H9 (cell line): ENCODE measurements at regions not wholly inside any gene's neighbourhood (a gene's known extent, or its start where the extent isn't known, plus 50 kb on each side); places are given as distances from the start of the nearest gene placed in this dataset.

Source experiments
- DNase-seq: peaks from one replicate; pipeline ENCODE4 v3.0.0-alpha.2; 2017
- H2AFZ ChIP-seq: one replicate; pipeline ENCODE4 v1.6.1; 2013; ENCODE audit warnings: mild to moderate bottlenecking, low read length, control low read depth, moderate library complexity
- H2AK5ac ChIP-seq: 2 replicates; pipeline ENCODE4 v1.6.1; 2013; ENCODE audit warnings: low read length, control low read depth, mixed read lengths; ENCODE audit not compliant: insufficient read length
- H2BK120ac ChIP-seq: one replicate; pipeline ENCODE4 v1.6.1; 2013; ENCODE audit warnings: low read depth, mild to moderate bottlenecking, low read length, control low read depth, inconsistent platforms; ENCODE audit not compliant: poor library complexity, severe bottlenecking
- H2BK12ac ChIP-seq: 2 replicates; pipeline ENCODE4 v1.6.1; 2013; ENCODE audit warnings: low read length, control low read depth, mixed read lengths, low read depth; ENCODE audit not compliant: insufficient read length
- H2BK15ac ChIP-seq: 2 replicates; pipeline ENCODE4 v1.6.1; 2013; ENCODE audit warnings: low read depth, low read length, control low read depth
- H2BK20ac ChIP-seq: one replicate; pipeline ENCODE4 v1.6.1; 2013; ENCODE audit warnings: low read depth, mild to moderate bottlenecking, low read length, control low read depth, inconsistent platforms; ENCODE audit not compliant: poor library complexity, severe bottlenecking
- H2BK5ac ChIP-seq: 2 replicates; pipeline ENCODE4 v1.6.1; 2013; ENCODE audit warnings: low read length, control low read depth, mixed read lengths; ENCODE audit not compliant: insufficient read length
- H3K14ac ChIP-seq: 2 replicates; pipeline ENCODE4 v1.6.1; 2013; ENCODE audit warnings: low read length, control low read depth; ENCODE audit not compliant: insufficient read depth
- H3K18ac ChIP-seq: 2 replicates; pipeline ENCODE4 v1.6.1; 2013; ENCODE audit warnings: low read depth, mild to moderate bottlenecking, mixed read lengths, low read length, control low read depth; ENCODE audit not compliant: insufficient read length
- H3K23ac ChIP-seq: 2 replicates; pipeline ENCODE4 v1.6.1; 2013; ENCODE audit warnings: low read length, control low read depth, mixed read lengths, low read depth; ENCODE audit not compliant: insufficient read length
- H3K23me2 ChIP-seq: 2 replicates; pipeline ENCODE4 v1.6.1; 2013; ENCODE audit warnings: low read depth, mild to moderate bottlenecking, mixed read lengths, low read length, control low read depth; ENCODE audit not compliant: insufficient read length, poor library complexity, severe bottlenecking
- H3K27ac ChIP-seq: 2 replicates; pipeline ENCODE4 v1.5.1; 2013; ENCODE audit warnings: low read length, control low read depth, mixed read lengths, low read depth; ENCODE audit not compliant: insufficient read length
- H3K27me3 ChIP-seq: 2 replicates; pipeline ENCODE4 v1.6.1; 2013; ENCODE audit warnings: low read length, control low read depth, inconsistent platforms; ENCODE audit not compliant: insufficient read depth
- H3K4ac ChIP-seq: 2 replicates; pipeline ENCODE4 v1.6.1; 2013; ENCODE audit warnings: low read depth, mild to moderate bottlenecking, control low read depth, inconsistent platforms, low read length, moderate library complexity
- H3K4me1 ChIP-seq: 2 replicates; pipeline ENCODE4 v1.6.1; 2013; ENCODE audit warnings: low read length, control low read depth, inconsistent platforms; ENCODE audit not compliant: insufficient read depth
- H3K4me2 ChIP-seq: 2 replicates; pipeline ENCODE4 v1.6.1; 2013; ENCODE audit warnings: low read length, control low read depth, mixed read lengths; ENCODE audit not compliant: insufficient read length, insufficient read depth
- H3K56ac ChIP-seq: 2 replicates; pipeline ENCODE4 v1.6.1; 2013; ENCODE audit warnings: low read depth, mild to moderate bottlenecking, mixed read lengths, low read length, control low read depth; ENCODE audit not compliant: insufficient read length
- H3K79me1 ChIP-seq: 2 replicates; pipeline ENCODE4 v1.6.1; 2013; ENCODE audit warnings: low read depth, mild to moderate bottlenecking, moderate library complexity, low read length, control low read depth, inconsistent platforms; ENCODE audit not compliant: insufficient read depth, poor library complexity, severe bottlenecking
- H3K79me2 ChIP-seq: 2 replicates; pipeline ENCODE4 v1.6.1; 2013; ENCODE audit warnings: low read length, control low read depth, inconsistent platforms; ENCODE audit not compliant: insufficient read depth
- H3K9ac ChIP-seq: 2 replicates; pipeline ENCODE4 v1.6.1; 2013; ENCODE audit warnings: low read length, control low read depth, mixed read lengths; ENCODE audit not compliant: insufficient read length; ENCODE audit errors: extremely low read depth
- H3K9me3 ChIP-seq: one replicate; pipeline ENCODE4 v1.6.1; 2013; ENCODE audit warnings: low read depth, low read length, inconsistent platforms; ENCODE audit not compliant: control insufficient read depth
- H3T11ph ChIP-seq: one replicate; pipeline ENCODE4 v1.6.1; 2013; ENCODE audit warnings: mild to moderate bottlenecking, low read length, control low read depth, inconsistent platforms
- H4K20me1 ChIP-seq: one replicate; pipeline ENCODE4 v1.6.1; 2013; ENCODE audit not compliant: control insufficient read depth, insufficient read length, insufficient read depth
- H4K5ac ChIP-seq: 2 replicates; pipeline ENCODE4 v1.6.1; 2013; ENCODE audit warnings: low read depth, mild to moderate bottlenecking, mixed read lengths, low read length, control low read depth; ENCODE audit not compliant: insufficient read length
- H4K8ac ChIP-seq: replicated peaks from 2 replicates; pipeline ENCODE4 v1.6.1; 2013; ENCODE audit warnings: low read length, control low read depth, mixed read lengths, low read depth; ENCODE audit not compliant: insufficient read length
- H4K91ac ChIP-seq: 2 replicates; pipeline ENCODE4 v1.6.1; 2013; ENCODE audit warnings: low read depth, mild to moderate bottlenecking, moderate library complexity, mixed read lengths, low read length, control low read depth; ENCODE audit not compliant: insufficient read length
- H3K27ac Mint-ChIP-seq, 3 experiments: 2 replicates in 2 of 3; 3 replicates in 1 of 3; pipeline ENCODE4 v1.8.0; 2020 to 2021; ENCODE audit warnings: mixed read lengths in 3 of 3, mild to moderate bottlenecking in 1 of 3, moderate library complexity in 1 of 3
- H3K27me3 Mint-ChIP-seq: 2 replicates; pipeline ENCODE4 v1.8.0; 2021; ENCODE audit warnings: low read depth, mild to moderate bottlenecking, moderate library complexity, mixed read lengths
- H3K36me3 Mint-ChIP-seq, 3 experiments: 2 replicates in 2 of 3; 3 replicates in 1 of 3; pipeline ENCODE4 v1.8.0; 2020 to 2021; ENCODE audit warnings: low read depth in 3 of 3, mixed read lengths in 3 of 3; ENCODE audit not compliant: insufficient read depth in 1 of 3
- H3K4me1 Mint-ChIP-seq, 2 experiments: 2 replicates each; pipeline ENCODE4 v1.8.0; 2020; ENCODE audit warnings: mixed read lengths in 2 of 2
- H3K4me3 Mint-ChIP-seq, 2 experiments: 2 replicates in 1 of 2; 3 replicates in 1 of 2; pipeline ENCODE4 v1.8.0; 2020 to 2021; ENCODE audit warnings: mild to moderate bottlenecking in 2 of 2, mixed read lengths in 2 of 2, moderate library complexity in 1 of 2
- H3K9me3 Mint-ChIP-seq, 2 experiments: 2 replicates in 1 of 2; 3 replicates in 1 of 2; pipeline ENCODE4 v1.8.0; 2020; ENCODE audit warnings: mild to moderate bottlenecking in 2 of 2, mixed read lengths in 2 of 2, moderate library complexity in 1 of 2
- CTCF ChIP-seq: fragments of 200-600 bp; sonication (generic); conservative IDR thresholded peaks from 3 replicates; pipeline ENCODE4 v1.8.0; 2021; ENCODE audit warnings: antibody characterized with exemption, mild to moderate bottlenecking
- WGBS: extraction: QIAGEN DNeasy Blood & Tissue Kit; methylation state at CpG from one replicate; pipeline ENCODE4 v1.1.7; 2013; ENCODE audit warnings: missing lambda C conversion rate, low lambda C conversion rate, mixed read lengths; ENCODE audit not compliant: insufficient read length; ENCODE audit errors: extremely low coverage; 5-methylcytosine and 5-hydroxymethylcytosine counted together

GRCh38 chr13:80524447-80525215, 183.7 kb upstream of the SPRY2 start:
- Histone ChIP-seq H4K20me1 (no peaks in the 10 kb centered on the region), H3K23ac (no peak overlapping the region), H3K56ac (no peak overlapping the region), H2BK12ac (no peak overlapping the region), H4K91ac (no peak overlapping the region), H2BK15ac (no peak overlapping the region), H3K79me1 (no peaks in the 10 kb centered on the region), H3T11ph (no peak overlapping the region), H2AK5ac (no peak overlapping the region), H3K9ac (no peak overlapping the region), H3K23me2 (no peaks in the 10 kb centered on the region), H3K79me2 (no peaks in the 10 kb centered on the region), H3K18ac (no peak overlapping the region), H3K14ac (no peak overlapping the region), H3K9me3 (no peaks in the 10 kb centered on the region), H3K27ac (no peak overlapping the region), H4K5ac (no peak overlapping the region), H3K27me3 (no peaks in the 10 kb centered on the region), H2BK5ac (no peak overlapping the region), H2AFZ (no peak overlapping the region), H4K8ac (no peak overlapping the region), H3K4me1 (no peaks in the 10 kb centered on the region), H2BK120ac (no peak overlapping the region), H2BK20ac (no peak overlapping the region), H3K4me2 (no peak overlapping the region), H3K4ac (no peak overlapping the region)
- DNase-seq: no peak
- H3K9me3 Mint-ChIP-seq: peaks cover 3 to 5% of the 10 kb centered on the region in 2 experiments; a peak in 1 of 5 replicates
- no peaks in the 10 kb centered on the region; a peak in 1 of 7 replicates for H3K36me3 Mint-ChIP-seq
- H3K4me3 Mint-ChIP-seq: no peak overlapping the region
- peaks cover 4 to 8% of the 10 kb centered on the region in 2 experiments; a peak in 3 of 4 replicates for H3K4me1 Mint-ChIP-seq
- TF ChIP-seq CTCF: no peak
- H3K27ac Mint-ChIP-seq: no peak overlapping the region
- WGBS: no CpG with 5 or more reads among the region's 4 CpGs
- no peaks in the 10 kb centered on the region for H3K27me3 Mint-ChIP-seq
